ENCODE measurements at regions not wholly inside any gene's neighbourhood (a gene's known extent, or its start where the extent isn't known, plus 50 kb on each side); places are given as distances from the start of the nearest gene placed in this dataset.

DNA sequence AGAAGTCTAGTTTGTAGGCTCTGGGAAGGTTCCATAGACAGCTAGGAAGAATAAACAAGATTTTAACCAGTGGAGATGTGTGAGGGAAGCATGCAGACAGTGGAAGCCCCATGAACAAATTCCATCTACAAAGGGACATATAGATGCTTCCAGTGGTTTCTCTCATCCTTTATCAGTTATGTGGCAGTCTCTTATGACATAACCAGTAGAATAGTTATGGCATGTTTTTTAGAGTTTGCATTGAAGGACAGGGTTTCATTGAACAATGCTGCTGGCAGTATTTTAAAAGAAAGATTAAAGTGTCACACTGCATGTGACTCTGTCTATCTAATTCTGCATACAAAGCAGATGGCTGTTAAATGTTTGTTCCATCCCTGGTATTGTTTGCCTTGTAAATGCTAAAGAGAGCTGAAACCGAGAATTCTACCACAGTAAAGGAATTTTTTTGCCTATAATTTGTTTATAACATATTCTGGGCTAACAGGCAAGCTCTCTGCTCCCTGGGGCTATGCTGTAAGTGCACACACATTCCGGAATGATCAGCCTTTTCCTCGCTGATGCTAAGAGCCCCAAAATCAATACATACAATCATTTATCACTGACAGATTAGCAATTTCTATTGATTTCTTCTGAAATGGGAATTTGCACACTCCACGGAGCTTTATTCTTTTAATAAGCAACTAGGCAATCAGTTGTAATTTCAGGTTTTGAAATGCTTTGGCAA, 76.8 kb upstream of the PELI1 start:
- no peak overlapping the region for H3K4me3 ChIP-seq (ENCODE audit: low read depth, low read length)

DNA sequence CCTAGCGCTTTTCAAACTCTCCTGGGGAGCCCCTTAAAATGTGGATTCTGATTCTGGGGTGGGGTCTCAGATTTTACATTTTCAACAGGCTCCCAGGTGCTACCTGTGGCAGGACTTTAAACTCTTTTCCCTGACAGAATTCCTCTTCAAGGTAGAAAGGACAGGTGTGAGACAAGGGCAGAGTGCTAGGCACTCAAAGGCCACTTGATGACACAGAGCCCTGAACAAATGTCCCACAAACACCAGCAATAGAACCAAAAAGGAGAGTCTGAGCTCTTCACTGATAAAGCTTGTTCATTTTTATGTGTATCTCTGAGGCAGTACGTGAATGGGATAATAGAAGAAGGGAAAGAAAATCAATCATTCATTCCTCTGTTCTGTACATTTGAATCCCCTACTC, 77.7 kb upstream of the PELI1 start:
- no peak overlapping the region for H3K4me3 ChIP-seq (ENCODE audit: low read depth, low read length)
- TF ChIP-seq, protein P1, sequence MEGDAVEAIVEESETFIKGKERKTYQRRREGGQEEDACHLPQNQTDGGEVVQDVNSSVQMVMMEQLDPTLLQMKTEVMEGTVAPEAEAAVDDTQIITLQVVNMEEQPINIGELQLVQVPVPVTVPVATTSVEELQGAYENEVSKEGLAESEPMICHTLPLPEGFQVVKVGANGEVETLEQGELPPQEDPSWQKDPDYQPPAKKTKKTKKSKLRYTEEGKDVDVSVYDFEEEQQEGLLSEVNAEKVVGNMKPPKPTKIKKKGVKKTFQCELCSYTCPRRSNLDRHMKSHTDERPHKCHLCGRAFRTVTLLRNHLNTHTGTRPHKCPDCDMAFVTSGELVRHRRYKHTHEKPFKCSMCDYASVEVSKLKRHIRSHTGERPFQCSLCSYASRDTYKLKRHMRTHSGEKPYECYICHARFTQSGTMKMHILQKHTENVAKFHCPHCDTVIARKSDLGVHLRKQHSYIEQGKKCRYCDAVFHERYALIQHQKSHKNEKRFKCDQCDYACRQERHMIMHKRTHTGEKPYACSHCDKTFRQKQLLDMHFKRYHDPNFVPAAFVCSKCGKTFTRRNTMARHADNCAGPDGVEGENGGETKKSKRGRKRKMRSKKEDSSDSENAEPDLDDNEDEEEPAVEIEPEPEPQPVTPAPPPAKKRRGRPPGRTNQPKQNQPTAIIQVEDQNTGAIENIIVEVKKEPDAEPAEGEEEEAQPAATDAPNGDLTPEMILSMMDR (IDR thresholded peaks at IDR 0.05; ENCODE audit: insufficient read depth, low read depth, low read length, missing control alignments): no peak
- DNase-seq (ENCODE audit: low read depth): no peak

More for the DNA sequence above, 76.8 kb upstream of the PELI1 start:
- no peak for DNase-seq (ENCODE audit: low read depth)
- TF ChIP-seq, protein P1 (IDR thresholded peaks at IDR 0.05; ENCODE audit: insufficient read depth, low read depth, low read length, missing control alignments): no peak

DNA sequence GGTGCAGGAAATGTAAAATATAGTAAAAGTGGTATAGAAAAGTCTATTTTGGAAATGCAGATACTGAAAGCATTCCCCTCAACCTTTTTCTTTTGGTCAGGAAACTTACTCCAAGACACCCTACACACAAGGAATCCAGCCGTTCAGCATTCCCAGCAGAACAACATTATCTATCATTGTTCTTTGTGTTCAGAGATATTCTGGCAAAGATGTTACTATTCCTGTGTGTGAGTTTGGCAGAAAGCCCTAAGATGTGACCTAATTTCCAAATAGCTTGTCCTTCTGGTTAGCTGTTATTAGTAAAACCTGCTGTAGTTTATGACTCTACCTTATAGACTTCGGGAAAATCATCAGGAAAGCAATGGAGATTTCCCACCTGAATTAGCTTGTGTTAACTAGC, 78.1 kb upstream of the PELI1 start:
- TF ChIP-seq, protein P1 (IDR thresholded peaks at IDR 0.05; ENCODE audit: insufficient read depth, low read depth, low read length, missing control alignments): no peak
- no peak overlapping the region for H3K4me3 ChIP-seq (ENCODE audit: low read depth, low read length)
- no peak for DNase-seq (ENCODE audit: low read depth)

DNA sequence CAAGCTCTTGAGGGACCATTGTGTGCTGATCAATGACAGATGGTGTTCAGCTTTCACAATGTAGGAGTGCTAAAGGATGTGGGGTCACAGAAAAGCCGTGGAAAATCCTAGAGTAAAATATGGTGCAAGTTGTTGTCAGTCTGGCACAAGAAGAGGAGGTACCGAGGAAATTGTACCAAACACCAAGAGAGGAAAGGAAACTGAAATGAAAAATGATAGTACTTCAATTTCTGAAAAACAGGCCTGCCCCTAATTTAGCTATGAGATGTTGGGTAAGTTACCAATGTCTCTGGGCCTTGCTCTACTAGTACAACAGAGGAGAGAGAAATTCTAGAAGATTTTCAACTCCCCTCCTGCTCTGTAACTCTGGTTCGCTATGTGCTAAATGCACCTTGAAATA, 78.8 kb upstream of the PELI1 start:
- TF ChIP-seq, protein P1 (IDR thresholded peaks at IDR 0.05; ENCODE audit: insufficient read depth, low read depth, low read length, missing control alignments): no peak
- H3K4me3 ChIP-seq (ENCODE audit: low read depth, low read length): peak overlapping the region; percentile 20
- peak; percentile 66 for DNase-seq (ENCODE audit: low read depth)

DNA sequence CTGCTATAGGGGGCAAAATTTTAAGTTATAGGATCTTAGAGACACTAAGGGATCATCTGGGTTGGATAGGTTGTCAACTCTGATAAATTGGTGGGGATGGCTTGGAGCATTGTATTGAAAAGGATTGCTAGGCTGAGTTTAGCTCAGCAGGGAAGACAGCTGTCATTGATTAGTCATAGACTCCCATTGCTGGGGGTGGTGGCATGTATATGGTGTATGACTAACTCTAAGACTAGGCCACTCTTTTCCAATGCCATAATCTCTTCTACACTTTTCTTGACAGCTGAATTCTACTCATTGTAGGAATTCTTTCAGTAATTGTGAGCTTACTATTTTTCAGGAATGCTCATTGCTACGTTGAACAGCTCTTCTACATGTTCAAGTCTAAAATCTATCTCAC, 81.3 kb upstream of the PELI1 start:
- no peak for DNase-seq (ENCODE audit: low read depth)
- TF ChIP-seq, protein P1 (IDR thresholded peaks at IDR 0.05; ENCODE audit: insufficient read depth, low read depth, low read length, missing control alignments): no peak
- no peak overlapping the region for H3K4me3 ChIP-seq (ENCODE audit: low read depth, low read length)

DNA sequence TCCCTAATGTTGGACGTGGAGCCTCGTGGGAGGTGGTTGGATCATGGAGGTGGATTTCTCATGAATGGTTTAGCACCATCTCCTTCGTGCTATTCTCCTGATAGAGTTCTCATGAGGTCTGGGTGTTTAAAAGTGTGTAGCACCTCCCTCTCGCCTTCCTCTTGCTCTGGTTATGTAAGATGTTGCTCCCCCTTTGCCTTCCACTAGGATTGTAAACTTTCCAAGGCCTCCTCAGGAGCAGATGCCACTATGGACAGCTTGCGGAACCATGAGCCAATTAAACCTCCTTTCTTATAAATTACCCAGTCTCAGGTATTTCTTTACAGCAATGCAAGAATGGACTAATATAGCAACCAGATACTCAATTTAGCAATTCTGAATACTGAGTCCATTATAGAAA, 82.4 kb upstream of the PELI1 start:
- no peak overlapping the region for H3K4me3 ChIP-seq (ENCODE audit: low read depth, low read length)
- TF ChIP-seq, protein P1 (IDR thresholded peaks at IDR 0.05; ENCODE audit: insufficient read depth, low read depth, low read length, missing control alignments): no peak
- DNase-seq (ENCODE audit: low read depth): no peak

DNA sequence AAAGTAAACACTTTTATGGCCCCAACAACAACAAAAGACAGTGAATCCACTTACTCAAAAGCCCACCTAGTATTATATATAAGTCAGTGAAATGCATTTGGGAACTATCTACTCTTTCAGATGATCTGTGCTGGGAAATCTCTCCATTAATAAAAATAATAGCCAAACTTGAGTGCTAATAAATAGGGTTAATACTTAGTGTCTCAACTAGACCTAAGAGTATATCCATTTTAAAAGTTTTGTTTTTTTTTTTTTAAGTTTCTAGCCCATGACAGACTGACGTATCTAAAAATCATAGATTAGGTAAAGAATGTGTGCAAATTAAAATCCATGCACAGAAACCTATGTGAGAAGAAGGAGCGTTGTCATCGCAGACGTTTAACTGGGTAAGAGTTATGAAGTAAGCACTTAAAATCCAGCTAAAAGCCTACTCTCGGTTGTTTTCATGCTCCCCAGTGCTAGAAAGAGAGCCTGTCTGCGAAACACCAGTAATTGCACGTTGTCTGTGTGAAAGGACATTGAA, 83.4 kb upstream of the PELI1 start:
- TF ChIP-seq, protein P1 (IDR thresholded peaks at IDR 0.05; ENCODE audit: insufficient read depth, low read depth, low read length, missing control alignments): no peak
- peak overlapping the region; percentile 60 for H3K4me3 ChIP-seq (ENCODE audit: low read depth, low read length)
- no peak for DNase-seq (ENCODE audit: low read depth)

Measured in GM12865 (cell line).